NB4 (cell line): ENCODE measurements at regions not wholly inside any gene's neighbourhood (a gene's known extent, or its start where the extent isn't known, plus 50 kb on each side); places are given as distances from the start of the nearest gene placed in this dataset.

Experiments used
- CTCF ChIP-seq: IDR thresholded peaks from one replicate; pipeline ENCODE4 v1.5.1; 2012; ENCODE audit warnings: low read depth, low read length
- MAX ChIP-seq: IDR thresholded peaks from 2 replicates; pipeline ENCODE4 v1.6.1; 2011; ENCODE audit warnings: low read depth, low read length
- MYC ChIP-seq: IDR thresholded peaks from 2 replicates; pipeline ENCODE4 v1.6.1; 2011; ENCODE audit warnings: low read depth, low read length
- POLR2A ChIP-seq: IDR thresholded peaks from 2 replicates; pipeline ENCODE4 v1.6.1; 2011; ENCODE audit warnings: mild to moderate bottlenecking; ENCODE audit not compliant: insufficient read length; ENCODE audit errors: extremely low read depth

- no peak for TF ChIP-seq POLR2A
- no peak for TF ChIP-seq CTCF
- TF ChIP-seq MYC, result no peak
- no peak for TF ChIP-seq MAX
These were observed 406.6 kb downstream of the HTR7 start for GRCh38 chr10:90451283-90451682.
